GM23338 (cell line): ENCODE measurements at regions not wholly inside any gene's neighbourhood (a gene's known extent, or its start where the extent isn't known, plus 50 kb on each side); places are given as distances from the start of the nearest gene placed in this dataset.
A peak's percentile ranks its signal among the peaks of the same experiment; 100 is the strongest.

Experiments
- ATAC-seq: fragments of 200-7000 bp; cut with Tn5 transposase; 3 replicates; pipeline ENCODE4 v1.9.1; 2020
- DNase-seq: peaks from one replicate; pipeline ENCODE4 v3.0.0-alpha.2; 2015; ENCODE audit warnings: low spot score
- H2AFZ ChIP-seq: fragments of 200-600 bp; sonication (generic); 2 replicates; pipeline ENCODE4 v1.8.0; 2016; ENCODE audit warnings: antibody characterized with exemption, mild to moderate bottlenecking, moderate library complexity
- H3F3A ChIP-seq: fragments of 200-600 bp; sonication (generic); replicated peaks from 2 replicates; pipeline ENCODE4 v1.8.0; 2017; ENCODE audit warnings: antibody characterized with exemption, mixed run types, low read depth
- H3K27ac ChIP-seq: fragments of 200-600 bp; sonication (generic); 2 replicates; pipeline ENCODE4 v1.6.1; 2016; ENCODE audit warnings: low read depth
- H3K27me3 ChIP-seq: fragments of 200-600 bp; sonication (generic); 2 replicates; pipeline ENCODE4 v1.8.0; 2016; ENCODE audit warnings: mild to moderate bottlenecking, mixed run types, moderate library complexity; ENCODE audit not compliant: insufficient read depth
- H3K36me3 ChIP-seq: fragments of 200-600 bp; sonication (generic); 2 replicates; pipeline ENCODE4 v1.8.0; 2016; ENCODE audit warnings: mild to moderate bottlenecking; ENCODE audit not compliant: insufficient read depth
- H3K4me1 ChIP-seq: fragments of 200-600 bp; sonication (generic); 2 replicates; pipeline ENCODE4 v1.8.0; 2016; ENCODE audit warnings: mild to moderate bottlenecking, moderate library complexity; ENCODE audit not compliant: insufficient read depth
- H3K4me2 ChIP-seq: fragments of 200-600 bp; sonication (generic); 2 replicates; pipeline ENCODE4 v1.7.1; 2017; ENCODE audit warnings: mixed run types
- H3K4me3 ChIP-seq: fragments of 200-600 bp; sonication (generic); 2 replicates; pipeline ENCODE4 v1.6.1; 2016; ENCODE audit warnings: mixed run types
- H3K79me2 ChIP-seq: fragments of 200-600 bp; sonication (generic); replicated peaks from 2 replicates; pipeline ENCODE4 v1.8.0; 2017; ENCODE audit warnings: mild to moderate bottlenecking; ENCODE audit not compliant: insufficient read depth
- H3K9me2 ChIP-seq: fragments of 200-600 bp; sonication (generic); 2 replicates; pipeline ENCODE4 v1.8.0; 2017; ENCODE audit not compliant: insufficient read depth
- H4K20me1 ChIP-seq: fragments of 200-600 bp; sonication (generic); replicated peaks from 2 replicates; pipeline ENCODE4 v1.8.0; 2017; ENCODE audit warnings: mild to moderate bottlenecking; ENCODE audit not compliant: insufficient read depth
- H3K27ac Mint-ChIP-seq: 2 replicates; pipeline ENCODE4 v1.8.0; 2020; ENCODE audit warnings: inconsistent platforms, mild to moderate bottlenecking, moderate library complexity, mixed read lengths
- H3K27me3 Mint-ChIP-seq: 3 replicates; pipeline ENCODE4 v1.8.0; 2022; ENCODE audit warnings: low read depth, mild to moderate bottlenecking, moderate library complexity, mixed read lengths, inconsistent platforms; ENCODE audit not compliant: insufficient read depth, poor library complexity
- H3K36me3 Mint-ChIP-seq: 3 replicates; pipeline ENCODE4 v1.8.0; 2021; ENCODE audit warnings: low read depth, mild to moderate bottlenecking, inconsistent platforms, moderate library complexity, mixed read lengths
- H3K4me1 Mint-ChIP-seq: 3 replicates; pipeline ENCODE4 v1.8.0; 2020; ENCODE audit warnings: mild to moderate bottlenecking, inconsistent platforms, mixed read lengths
- H3K4me3 Mint-ChIP-seq: 3 replicates; pipeline ENCODE4 v1.8.0; 2021; ENCODE audit warnings: moderate library complexity, mild to moderate bottlenecking, inconsistent platforms, mixed read lengths
- H3K9me3 Mint-ChIP-seq: 3 replicates; pipeline ENCODE4 v1.8.0; 2020; ENCODE audit warnings: moderate library complexity, mild to moderate bottlenecking, inconsistent platforms, mixed read lengths
- CREB1 ChIP-seq: fragments of 250-450 bp; sonication (Bioruptor Pico); IDR thresholded peaks from 2 replicates; pipeline ENCODE4 v1.5.0; 2020; ENCODE audit warnings: low read depth, mild to moderate bottlenecking, moderate library complexity
- CTCF ChIP-seq, 2 experiments: fragments of 200-600 bp in 1 of 2; sonication (generic) in 1 of 2; conservative IDR thresholded peaks; 2 replicates each; pipeline versions ENCODE4 v1.5.1 to v1.6.1; 2016 to 2017; ENCODE audit warnings: antibody characterized with exemption in 2 of 2, low read depth in 2 of 2, mild to moderate bottlenecking in 2 of 2, moderate library complexity in 1 of 2
- ETS1 ChIP-seq: IDR thresholded peaks from 2 replicates; pipeline ENCODE4 v1.6.1; 2016; ENCODE audit warnings: antibody characterized with exemption
- EZH2phosphoT487 ChIP-seq: fragments of 200-600 bp; sonication (generic); IDR thresholded peaks from one replicate; pipeline ENCODE4 v1.8.1; 2018; ENCODE audit warnings: antibody characterized with exemption; ENCODE audit not compliant: unreplicated experiment
- JUNB ChIP-seq: IDR thresholded peaks from one replicate; pipeline ENCODE4 v1.6.1; 2016; ENCODE audit warnings: antibody characterized with exemption; ENCODE audit not compliant: unreplicated experiment
- NANOG ChIP-seq: IDR thresholded peaks from 2 replicates; pipeline ENCODE4 v1.6.1; 2016; ENCODE audit warnings: antibody characterized with exemption, borderline replicate concordance
- POLR2AphosphoS5 ChIP-seq: IDR thresholded peaks from 2 replicates; pipeline ENCODE4 v1.6.1; 2016; ENCODE audit warnings: antibody characterized with exemption, low read depth
- REST ChIP-seq: IDR thresholded peaks from one replicate; pipeline ENCODE4 v1.6.1; 2018; ENCODE audit warnings: antibody characterized with exemption; ENCODE audit not compliant: unreplicated experiment
- ZNF114 ChIP-seq: fragments of 250-450 bp; sonication (Bioruptor Pico); IDR thresholded peaks from 2 replicates; pipeline ENCODE4 v1.5.0; 2020; ENCODE audit warnings: mild to moderate bottlenecking, moderate library complexity
- ZNF462 ChIP-seq: fragments of 250-450 bp; sonication (Bioruptor Pico); IDR thresholded peaks from 2 replicates; pipeline ENCODE4 v1.5.0; 2020; ENCODE audit warnings: mild to moderate bottlenecking, moderate library complexity

GRCh38 chr3:132116601-132117000, 81.8 kb upstream of the CPNE4 start:
- Histone ChIP-seq H3K9me2 (0 out of 2 replicates have a peak, but pooled peaks cover 4% of the 10 kb centered on the region), H3K4me2 (no peak overlapping the region), H2AFZ (no peak overlapping the region), H4K20me1 (no peaks in the 10 kb centered on the region), H3K27me3 (no peaks in the 10 kb centered on the region), H3K4me1 (no peaks in the 10 kb centered on the region), H3K79me2 (no peaks in the 10 kb centered on the region), H3K27ac (no peak overlapping the region), H3K4me3 (no peak overlapping the region), H3F3A (no peaks in the 10 kb centered on the region), H3K36me3 (no peaks in the 10 kb centered on the region)
- Mint-ChIP-seq H3K4me1 (no peaks in the 10 kb centered on the region), H3K36me3 (no peaks in the 10 kb centered on the region), H3K27me3 (no peaks in the 10 kb centered on the region), H3K4me3 (no peak overlapping the region), H3K9me3 (no peaks in the 10 kb centered on the region), H3K27ac (no peak overlapping the region)
- no peak for ATAC-seq
- peak; percentile 8 for DNase-seq
- no peak for TF ChIP-seq CTCF (conservative IDR thresholded peaks at IDR 0.05; ENCODE audit: low read depth in 2 of 2)
- no peak for TF ChIP-seq ZNF114 (CRISPR knock-in tag)
- TF ChIP-seq JUNB, result no peak
- no peak for TF ChIP-seq REST
- no peak for TF ChIP-seq ETS1
- TF ChIP-seq POLR2AphosphoS5, result no peak
- no peak for TF ChIP-seq NANOG
- no peak for TF ChIP-seq CREB1
- no peak for TF ChIP-seq EZH2phosphoT487
- no peak for TF ChIP-seq ZNF462 (CRISPR knock-in tag)
